Right lobe of liver (tissue), 6 donors: ENCODE measurements at regions not wholly inside any gene's neighbourhood (a gene's known extent, or its start where the extent isn't known, plus 50 kb on each side); places are given as distances from the start of the nearest gene placed in this dataset.

Experiments used
- ATAC-seq, 4 donors: fragments of 200-7000 bp; cut with Tn5 transposase; one replicate each; pipeline ENCODE4 v1.9.1; 2020; ENCODE audit warnings: mild to moderate bottlenecking in 4 of 4, moderate library complexity in 4 of 4
- DNase-seq, 3 donors: peaks; one replicate each; pipeline ENCODE4 v3.0.0-alpha.2; 2020
- H3K27ac ChIP-seq, 3 donors: fragments of 200-600 bp; one replicate each; pipeline ENCODE4 v1.8.0; 2022
- H3K27me3 ChIP-seq, 2 donors: fragments of 200-600 bp; one replicate each; pipeline ENCODE4 v1.8.0; 2022
- H3K36me3 ChIP-seq, 4 donors: fragments of 200-600 bp; sonication (generic) in 1 of 4; one replicate each; pipeline versions ENCODE4 v1.5.1 to v1.8.0; 2017 to 2022; ENCODE audit warnings: control low read depth in 1 of 4
- H3K4me1 ChIP-seq, 4 donors: fragments of 200-600 bp; sonication (generic) in 1 of 4; one replicate each; pipeline versions ENCODE4 v1.5.1 to v1.8.0; 2017 to 2022; ENCODE audit warnings: control low read depth in 1 of 4
- H3K4me3 ChIP-seq, 3 donors: fragments of 200-600 bp; one replicate each; pipeline ENCODE4 v1.8.0; 2022
- H3K9me3 ChIP-seq, 4 donors: fragments of 200-600 bp; sonication (generic) in 1 of 4; one replicate each; pipeline versions ENCODE4 v1.5.1 to v1.8.0; 2017 to 2022; ENCODE audit warnings: control low read depth in 1 of 4
- POLR2A ChIP-seq: fragments of 450-650 bp; IDR thresholded peaks from one replicate; pipeline ENCODE4 v1.6.1; 2017; ENCODE audit warnings: antibody characterized with exemption, mild to moderate bottlenecking
- WGBS: methylation state at CpG from one replicate; pipeline ENCODE4 v1.1.6; 2018; ENCODE audit warnings: low coverage, low lambda C conversion rate; ENCODE audit not compliant: insufficient coverage; ENCODE audit errors: missing lambda C conversion rate; 5-methylcytosine and 5-hydroxymethylcytosine counted together
- intact Hi-C, 2 donors: fragments of 100-400 bp; cut with DNase I; formaldehyde crosslinking; loops; one replicate each; pipeline versions ENCODE4 v1.11.2 to v1.14.1; 2022
- TF ChIP-seq, protein P1 (sequence below), 4 donors: fragments of 200-600 bp in 3 of 4; fragments of 450-650 bp in 1 of 4; IDR thresholded peaks; one replicate each; pipeline versions ENCODE4 v1.5.1 to v1.8.0; 2016 to 2022; ENCODE audit warnings: antibody characterized with exemption in 4 of 4, mild to moderate bottlenecking in 2 of 4
- donor health status: DM: no; HTN: yes; CAD: no.
- donor health status: DM: no; HTN: no; CAD: no.
- donor health status: DM: no; HTN: no; CAD: no.
- donor health status: DM: no; HTN: yes; CAD: no.
- donor health status: DM: no; HTN: yes; CAD: no.

GRCh38 chr2:122927710-122928557 lies 1097.2 kb upstream of the CNTNAP5 start:
- no peaks in the 10 kb centered on the region for H3K4me1 ChIP-seq
- H3K27me3 ChIP-seq, result no peaks in the 10 kb centered on the region
- no peak for DNase-seq
- ATAC-seq, result no peak
- TF ChIP-seq, protein P1, sequence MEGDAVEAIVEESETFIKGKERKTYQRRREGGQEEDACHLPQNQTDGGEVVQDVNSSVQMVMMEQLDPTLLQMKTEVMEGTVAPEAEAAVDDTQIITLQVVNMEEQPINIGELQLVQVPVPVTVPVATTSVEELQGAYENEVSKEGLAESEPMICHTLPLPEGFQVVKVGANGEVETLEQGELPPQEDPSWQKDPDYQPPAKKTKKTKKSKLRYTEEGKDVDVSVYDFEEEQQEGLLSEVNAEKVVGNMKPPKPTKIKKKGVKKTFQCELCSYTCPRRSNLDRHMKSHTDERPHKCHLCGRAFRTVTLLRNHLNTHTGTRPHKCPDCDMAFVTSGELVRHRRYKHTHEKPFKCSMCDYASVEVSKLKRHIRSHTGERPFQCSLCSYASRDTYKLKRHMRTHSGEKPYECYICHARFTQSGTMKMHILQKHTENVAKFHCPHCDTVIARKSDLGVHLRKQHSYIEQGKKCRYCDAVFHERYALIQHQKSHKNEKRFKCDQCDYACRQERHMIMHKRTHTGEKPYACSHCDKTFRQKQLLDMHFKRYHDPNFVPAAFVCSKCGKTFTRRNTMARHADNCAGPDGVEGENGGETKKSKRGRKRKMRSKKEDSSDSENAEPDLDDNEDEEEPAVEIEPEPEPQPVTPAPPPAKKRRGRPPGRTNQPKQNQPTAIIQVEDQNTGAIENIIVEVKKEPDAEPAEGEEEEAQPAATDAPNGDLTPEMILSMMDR (IDR thresholded peaks at IDR 0.05), result no peak
- no peak for TF ChIP-seq POLR2A
- WGBS, result 86% methylated on average over 4 of the region's 4 CpGs
- no peaks in the 10 kb centered on the region for H3K36me3 ChIP-seq
- intact Hi-C loops, result no loop called here
- no peak overlapping the region for H3K4me3 ChIP-seq
- no peaks in the 10 kb centered on the region for H3K9me3 ChIP-seq
- no peak overlapping the region for H3K27ac ChIP-seq

- no peak for TF ChIP-seq POLR2A
- TF ChIP-seq, protein P1 (IDR thresholded peaks at IDR 0.05), result no peak
- Histone ChIP-seq H3K4me3 (no peak overlapping the region), H3K9me3 (no peaks in the 10 kb centered on the region), H3K27ac (no peak overlapping the region), H3K4me1 (no peaks in the 10 kb centered on the region), H3K36me3 (no peaks in the 10 kb centered on the region), H3K27me3 (no peaks in the 10 kb centered on the region)
- DNase-seq (no peak), ATAC-seq (peak; percentile 55 to 73 (median 64))
- intact Hi-C loops, result no loop called here
- WGBS, result 87% methylated on average over 1 of the region's 1 CpG
These were observed 1095.7 kb upstream of the CNTNAP5 start for GRCh38 chr2:122929347-122929746.

GRCh38 chr2:122935506-122935905 lies 1089.6 kb upstream of the CNTNAP5 start:
- no peak overlapping the region for H3K4me3 ChIP-seq
- H3K27me3 ChIP-seq, result no peaks in the 10 kb centered on the region
- no peaks in the 10 kb centered on the region for H3K36me3 ChIP-seq
- TF ChIP-seq, protein P1 (IDR thresholded peaks at IDR 0.05), result no peak
- no peak for TF ChIP-seq POLR2A
- WGBS, result 21% methylated on average over 2 of the region's 2 CpGs
- no peak for ATAC-seq
- intact Hi-C loops, result no loop called here
- no peak overlapping the region for H3K27ac ChIP-seq
- no peaks in the 10 kb centered on the region for H3K4me1 ChIP-seq
- DNase-seq, result no peak
- no peaks in the 10 kb centered on the region for H3K9me3 ChIP-seq

DNA sequence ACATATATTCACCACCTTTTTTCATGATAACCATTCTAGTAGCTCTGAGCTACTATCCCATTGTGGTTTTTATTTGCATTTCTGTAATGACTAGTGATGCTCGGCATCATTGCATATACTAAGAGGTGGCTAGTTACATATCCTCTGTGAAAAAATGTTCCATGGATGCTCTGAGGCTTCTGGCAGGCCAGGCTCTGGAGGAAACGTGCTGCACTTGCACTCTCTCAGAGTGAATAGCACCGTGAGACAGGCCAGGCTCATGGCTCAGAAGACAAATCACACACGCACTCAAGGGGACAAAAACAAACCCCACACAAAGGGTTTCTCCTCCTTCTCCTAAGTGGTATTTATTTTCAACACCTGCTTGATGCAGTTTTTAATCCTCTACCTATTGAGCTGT lies 1085.3 kb upstream of the CNTNAP5 start:
- TF ChIP-seq, protein P1 (IDR thresholded peaks at IDR 0.05), result no peak
- no peak for TF ChIP-seq POLR2A
- ATAC-seq, result no peak
- Histone ChIP-seq H3K4me3 (no peak overlapping the region), H3K4me1 (no peaks in the 10 kb centered on the region), H3K27ac (no peak overlapping the region), H3K36me3 (no peaks in the 10 kb centered on the region), H3K9me3 (no peaks in the 10 kb centered on the region), H3K27me3 (no peaks in the 10 kb centered on the region)
- DNase-seq, result no peak
- intact Hi-C loops, result no loop called here
- 56% methylated on average over 4 of the region's 4 CpGs for WGBS
